Neural cell (in vitro differentiated cells): ENCODE measurements at regions not wholly inside any gene's neighbourhood (a gene's known extent, or its start where the extent isn't known, plus 50 kb on each side); places are given as distances from the start of the nearest gene placed in this dataset.

ENCODE experiments used
- EP300 ChIP-seq: fragments of 450-650 bp; conservative IDR thresholded peaks from 2 replicates; pipeline ENCODE4 v1.6.1; 2014; ENCODE audit warnings: antibody characterized with exemption, mild to moderate bottlenecking, moderate library complexity; ENCODE audit not compliant: poor library complexity, severe bottlenecking
- MXI1 ChIP-seq: fragments of 450-650 bp; conservative IDR thresholded peaks from 2 replicates; pipeline ENCODE4 v1.6.1; 2014; ENCODE audit warnings: antibody characterized with exemption, mild to moderate bottlenecking; ENCODE audit not compliant: poor library complexity, severe bottlenecking
- POLR2AphosphoS5 ChIP-seq: IDR thresholded peaks from 2 replicates; pipeline ENCODE4 v1.6.1; 2012
- SMC3 ChIP-seq: fragments of 450-650 bp; conservative IDR thresholded peaks from 2 replicates; pipeline ENCODE4 v1.6.1; 2014; ENCODE audit warnings: antibody characterized with exemption, mild to moderate bottlenecking, moderate library complexity; ENCODE audit not compliant: poor library complexity
- TF ChIP-seq, protein P1 (sequence below): fragments of 450-650 bp; IDR thresholded peaks from 2 replicates; pipeline ENCODE4 v1.5.1; 2014; ENCODE audit warnings: antibody characterized with exemption, mild to moderate bottlenecking, moderate library complexity; ENCODE audit not compliant: poor library complexity, severe bottlenecking
- TF ChIP-seq, protein P2 (sequence below): IDR thresholded peaks from 2 replicates; pipeline ENCODE4 v1.6.1; 2012; ENCODE audit warnings: borderline replicate concordance

DNA sequence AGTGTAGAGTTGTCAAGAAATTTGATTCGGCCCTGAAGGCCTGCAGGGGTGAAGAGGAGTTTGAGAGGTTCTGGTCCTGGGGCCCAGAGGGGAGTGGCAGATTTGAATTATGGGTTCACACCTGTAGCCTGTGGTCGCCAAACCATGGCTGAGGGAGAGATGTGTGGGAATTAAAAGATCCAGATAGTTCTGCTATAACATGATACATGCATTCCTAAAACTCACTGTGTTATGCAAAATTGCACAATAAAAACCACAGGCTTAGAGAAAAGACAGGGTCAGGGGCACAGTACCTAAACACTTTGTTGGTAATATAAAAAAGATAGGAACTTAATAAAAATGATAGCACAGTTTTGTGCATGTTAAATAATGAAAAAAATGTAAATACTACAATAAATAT, 106.2 kb downstream of the TMEM30B start:
- TF ChIP-seq, protein P1, sequence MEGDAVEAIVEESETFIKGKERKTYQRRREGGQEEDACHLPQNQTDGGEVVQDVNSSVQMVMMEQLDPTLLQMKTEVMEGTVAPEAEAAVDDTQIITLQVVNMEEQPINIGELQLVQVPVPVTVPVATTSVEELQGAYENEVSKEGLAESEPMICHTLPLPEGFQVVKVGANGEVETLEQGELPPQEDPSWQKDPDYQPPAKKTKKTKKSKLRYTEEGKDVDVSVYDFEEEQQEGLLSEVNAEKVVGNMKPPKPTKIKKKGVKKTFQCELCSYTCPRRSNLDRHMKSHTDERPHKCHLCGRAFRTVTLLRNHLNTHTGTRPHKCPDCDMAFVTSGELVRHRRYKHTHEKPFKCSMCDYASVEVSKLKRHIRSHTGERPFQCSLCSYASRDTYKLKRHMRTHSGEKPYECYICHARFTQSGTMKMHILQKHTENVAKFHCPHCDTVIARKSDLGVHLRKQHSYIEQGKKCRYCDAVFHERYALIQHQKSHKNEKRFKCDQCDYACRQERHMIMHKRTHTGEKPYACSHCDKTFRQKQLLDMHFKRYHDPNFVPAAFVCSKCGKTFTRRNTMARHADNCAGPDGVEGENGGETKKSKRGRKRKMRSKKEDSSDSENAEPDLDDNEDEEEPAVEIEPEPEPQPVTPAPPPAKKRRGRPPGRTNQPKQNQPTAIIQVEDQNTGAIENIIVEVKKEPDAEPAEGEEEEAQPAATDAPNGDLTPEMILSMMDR, result no peak
- TF ChIP-seq, protein P2, sequence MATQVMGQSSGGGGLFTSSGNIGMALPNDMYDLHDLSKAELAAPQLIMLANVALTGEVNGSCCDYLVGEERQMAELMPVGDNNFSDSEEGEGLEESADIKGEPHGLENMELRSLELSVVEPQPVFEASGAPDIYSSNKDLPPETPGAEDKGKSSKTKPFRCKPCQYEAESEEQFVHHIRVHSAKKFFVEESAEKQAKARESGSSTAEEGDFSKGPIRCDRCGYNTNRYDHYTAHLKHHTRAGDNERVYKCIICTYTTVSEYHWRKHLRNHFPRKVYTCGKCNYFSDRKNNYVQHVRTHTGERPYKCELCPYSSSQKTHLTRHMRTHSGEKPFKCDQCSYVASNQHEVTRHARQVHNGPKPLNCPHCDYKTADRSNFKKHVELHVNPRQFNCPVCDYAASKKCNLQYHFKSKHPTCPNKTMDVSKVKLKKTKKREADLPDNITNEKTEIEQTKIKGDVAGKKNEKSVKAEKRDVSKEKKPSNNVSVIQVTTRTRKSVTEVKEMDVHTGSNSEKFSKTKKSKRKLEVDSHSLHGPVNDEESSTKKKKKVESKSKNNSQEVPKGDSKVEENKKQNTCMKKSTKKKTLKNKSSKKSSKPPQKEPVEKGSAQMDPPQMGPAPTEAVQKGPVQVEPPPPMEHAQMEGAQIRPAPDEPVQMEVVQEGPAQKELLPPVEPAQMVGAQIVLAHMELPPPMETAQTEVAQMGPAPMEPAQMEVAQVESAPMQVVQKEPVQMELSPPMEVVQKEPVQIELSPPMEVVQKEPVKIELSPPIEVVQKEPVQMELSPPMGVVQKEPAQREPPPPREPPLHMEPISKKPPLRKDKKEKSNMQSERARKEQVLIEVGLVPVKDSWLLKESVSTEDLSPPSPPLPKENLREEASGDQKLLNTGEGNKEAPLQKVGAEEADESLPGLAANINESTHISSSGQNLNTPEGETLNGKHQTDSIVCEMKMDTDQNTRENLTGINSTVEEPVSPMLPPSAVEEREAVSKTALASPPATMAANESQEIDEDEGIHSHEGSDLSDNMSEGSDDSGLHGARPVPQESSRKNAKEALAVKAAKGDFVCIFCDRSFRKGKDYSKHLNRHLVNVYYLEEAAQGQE, result no peak
- no peak for TF ChIP-seq EP300
- TF ChIP-seq POLR2AphosphoS5, result no peak
- TF ChIP-seq SMC3, result no peak
- TF ChIP-seq MXI1, result no peak
